ENCODE measurements at regions not wholly inside any gene's neighbourhood (a gene's known extent, or its start where the extent isn't known, plus 50 kb on each side); places are given as distances from the start of the nearest gene placed in this dataset.

DNA sequence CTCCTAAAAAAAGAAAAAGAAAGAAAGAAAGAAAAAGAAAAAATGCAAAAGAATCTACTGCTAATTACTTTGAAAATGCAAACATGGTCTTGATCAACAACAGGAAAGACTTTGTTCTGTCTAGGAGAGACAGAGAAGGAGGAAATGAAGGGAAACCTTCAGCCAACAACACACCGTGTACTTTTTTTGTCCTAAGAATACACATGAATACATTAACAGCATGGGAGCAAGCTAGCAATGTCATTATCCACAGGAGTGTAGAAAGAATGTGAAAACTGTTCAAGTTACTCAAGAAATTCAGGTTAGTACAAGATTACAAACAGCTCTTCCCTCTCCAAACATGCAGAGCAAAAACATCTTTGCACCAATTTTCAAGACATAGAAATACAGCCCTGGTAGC lies 326.3 kb downstream of the UBE3D start:
- H3K27me3 Mint-ChIP-seq (ENCODE audit: unreplicated experiment): peaks cover 41% of the 10 kb centered on the region
- H3K9me3 Mint-ChIP-seq (ENCODE audit: unreplicated experiment): no peaks in the 10 kb centered on the region
- peaks cover 9% of the 10 kb centered on the region for H3K4me1 Mint-ChIP-seq (ENCODE audit: unreplicated experiment)
- H3K4me3 Mint-ChIP-seq (ENCODE audit: unreplicated experiment): no peak overlapping the region
- TF ChIP-seq, protein P1, sequence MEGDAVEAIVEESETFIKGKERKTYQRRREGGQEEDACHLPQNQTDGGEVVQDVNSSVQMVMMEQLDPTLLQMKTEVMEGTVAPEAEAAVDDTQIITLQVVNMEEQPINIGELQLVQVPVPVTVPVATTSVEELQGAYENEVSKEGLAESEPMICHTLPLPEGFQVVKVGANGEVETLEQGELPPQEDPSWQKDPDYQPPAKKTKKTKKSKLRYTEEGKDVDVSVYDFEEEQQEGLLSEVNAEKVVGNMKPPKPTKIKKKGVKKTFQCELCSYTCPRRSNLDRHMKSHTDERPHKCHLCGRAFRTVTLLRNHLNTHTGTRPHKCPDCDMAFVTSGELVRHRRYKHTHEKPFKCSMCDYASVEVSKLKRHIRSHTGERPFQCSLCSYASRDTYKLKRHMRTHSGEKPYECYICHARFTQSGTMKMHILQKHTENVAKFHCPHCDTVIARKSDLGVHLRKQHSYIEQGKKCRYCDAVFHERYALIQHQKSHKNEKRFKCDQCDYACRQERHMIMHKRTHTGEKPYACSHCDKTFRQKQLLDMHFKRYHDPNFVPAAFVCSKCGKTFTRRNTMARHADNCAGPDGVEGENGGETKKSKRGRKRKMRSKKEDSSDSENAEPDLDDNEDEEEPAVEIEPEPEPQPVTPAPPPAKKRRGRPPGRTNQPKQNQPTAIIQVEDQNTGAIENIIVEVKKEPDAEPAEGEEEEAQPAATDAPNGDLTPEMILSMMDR (IDR thresholded peaks at IDR 0.05): no peak
- no peak overlapping the region for H3K27ac Mint-ChIP-seq (ENCODE audit: unreplicated experiment)
- no peaks in the 10 kb centered on the region for H3K36me3 Mint-ChIP-seq (ENCODE audit: unreplicated experiment)
- no peak for DNase-seq (ENCODE audit: extremely low spot score, unreplicated experiment)

DNA sequence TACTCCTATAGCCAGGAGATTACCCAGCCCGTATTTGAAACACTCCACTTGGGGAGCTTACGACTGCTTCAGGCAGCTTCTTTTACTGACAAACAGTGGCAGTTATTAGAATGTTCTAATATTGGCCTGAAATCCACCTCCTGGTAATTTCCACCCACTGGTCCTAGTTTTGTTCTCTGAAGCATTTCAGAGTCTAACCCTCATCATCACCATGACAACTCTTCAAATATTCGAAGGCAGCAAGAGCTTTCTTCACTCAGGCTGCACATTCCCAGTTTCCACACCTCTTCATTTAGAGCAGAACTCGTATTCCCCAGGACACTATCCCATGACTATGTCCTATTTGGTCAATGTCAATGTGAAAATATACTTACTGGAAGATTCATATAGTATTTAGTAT lies 325.6 kb downstream of the UBE3D start:
- H3K4me1 Mint-ChIP-seq (ENCODE audit: unreplicated experiment): peaks cover 9% of the 10 kb centered on the region
- H3K36me3 Mint-ChIP-seq (ENCODE audit: unreplicated experiment): no peaks in the 10 kb centered on the region
- H3K9me3 Mint-ChIP-seq (ENCODE audit: unreplicated experiment): no peaks in the 10 kb centered on the region
- no peak overlapping the region for H3K4me3 Mint-ChIP-seq (ENCODE audit: unreplicated experiment)
- no peak overlapping the region for H3K27ac Mint-ChIP-seq (ENCODE audit: unreplicated experiment)
- H3K27me3 Mint-ChIP-seq (ENCODE audit: unreplicated experiment): peaks cover 43% of the 10 kb centered on the region
- DNase-seq (ENCODE audit: extremely low spot score, unreplicated experiment): no peak
- TF ChIP-seq, protein P1 (IDR thresholded peaks at IDR 0.05): no peak

DNA sequence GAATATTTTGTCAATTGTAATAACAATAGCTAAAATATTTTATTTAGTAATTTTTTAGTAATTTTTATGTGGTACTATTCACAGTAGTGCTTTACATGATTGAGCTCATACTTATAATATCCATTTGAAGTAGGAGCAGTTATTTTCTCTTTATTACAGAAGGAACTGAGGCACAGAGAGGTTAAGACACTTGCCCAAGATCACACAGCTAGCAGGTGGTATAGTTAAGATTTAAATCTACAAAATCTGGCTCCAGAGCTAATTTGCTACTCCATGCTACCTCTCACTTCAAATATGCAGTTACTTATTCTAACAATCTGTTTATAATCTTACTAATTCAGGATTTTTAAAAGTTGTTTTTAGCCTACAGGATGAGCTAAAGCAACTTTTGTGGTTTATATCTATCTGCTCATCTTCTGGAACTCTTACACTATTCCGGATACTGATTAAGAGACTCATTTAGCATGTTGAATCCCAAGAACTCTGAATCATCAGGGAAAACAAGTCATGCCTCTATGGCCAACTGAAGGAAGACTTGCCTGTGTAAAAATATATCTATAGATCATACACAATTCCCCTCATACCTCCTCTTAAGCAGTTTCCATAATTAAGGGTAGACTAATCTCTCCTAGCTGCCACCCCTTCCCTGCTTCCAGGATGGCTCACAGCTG lies 324.2 kb downstream of the UBE3D start:
- Mint-ChIP-seq H3K27ac (ENCODE audit: unreplicated experiment) (no peak overlapping the region), H3K27me3 (ENCODE audit: unreplicated experiment) (peaks cover 39% of the 10 kb centered on the region), H3K36me3 (ENCODE audit: unreplicated experiment) (no peaks in the 10 kb centered on the region), H3K9me3 (ENCODE audit: unreplicated experiment) (no peaks in the 10 kb centered on the region), H3K4me1 (ENCODE audit: unreplicated experiment) (peaks cover 9% of the 10 kb centered on the region), H3K4me3 (ENCODE audit: unreplicated experiment) (no peak overlapping the region)
- TF ChIP-seq, protein P1 (IDR thresholded peaks at IDR 0.05): no peak
- no peak for DNase-seq (ENCODE audit: extremely low spot score, unreplicated experiment)

DNA sequence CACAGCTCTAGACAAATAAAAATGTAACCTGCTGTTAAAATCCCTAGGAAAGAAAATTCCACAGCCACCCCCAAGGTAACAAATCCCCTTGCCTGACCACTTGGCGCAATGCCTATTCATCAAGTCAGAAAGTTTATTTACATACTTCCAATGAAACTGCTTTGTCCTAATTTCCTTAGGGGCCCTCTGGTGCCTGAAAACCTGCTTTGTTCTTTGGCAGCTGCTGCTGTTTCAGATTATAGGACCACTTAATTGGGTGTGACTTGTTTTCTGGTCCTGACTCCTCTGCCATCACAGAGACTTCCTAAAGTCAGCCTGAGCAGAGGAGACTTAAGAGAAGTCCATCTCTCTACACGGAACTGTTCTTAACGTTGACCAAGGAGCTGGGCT lies 323.6 kb downstream of the UBE3D start:
- Mint-ChIP-seq H3K4me1 (ENCODE audit: unreplicated experiment) (peaks cover 9% of the 10 kb centered on the region), H3K36me3 (ENCODE audit: unreplicated experiment) (no peaks in the 10 kb centered on the region), H3K4me3 (ENCODE audit: unreplicated experiment) (no peak overlapping the region), H3K27ac (ENCODE audit: unreplicated experiment) (no peak overlapping the region), H3K27me3 (ENCODE audit: unreplicated experiment) (peaks cover 41% of the 10 kb centered on the region), H3K9me3 (ENCODE audit: unreplicated experiment) (no peaks in the 10 kb centered on the region)
- TF ChIP-seq, protein P1 (IDR thresholded peaks at IDR 0.05): no peak
- DNase-seq (ENCODE audit: extremely low spot score, unreplicated experiment): no peak

DNA sequence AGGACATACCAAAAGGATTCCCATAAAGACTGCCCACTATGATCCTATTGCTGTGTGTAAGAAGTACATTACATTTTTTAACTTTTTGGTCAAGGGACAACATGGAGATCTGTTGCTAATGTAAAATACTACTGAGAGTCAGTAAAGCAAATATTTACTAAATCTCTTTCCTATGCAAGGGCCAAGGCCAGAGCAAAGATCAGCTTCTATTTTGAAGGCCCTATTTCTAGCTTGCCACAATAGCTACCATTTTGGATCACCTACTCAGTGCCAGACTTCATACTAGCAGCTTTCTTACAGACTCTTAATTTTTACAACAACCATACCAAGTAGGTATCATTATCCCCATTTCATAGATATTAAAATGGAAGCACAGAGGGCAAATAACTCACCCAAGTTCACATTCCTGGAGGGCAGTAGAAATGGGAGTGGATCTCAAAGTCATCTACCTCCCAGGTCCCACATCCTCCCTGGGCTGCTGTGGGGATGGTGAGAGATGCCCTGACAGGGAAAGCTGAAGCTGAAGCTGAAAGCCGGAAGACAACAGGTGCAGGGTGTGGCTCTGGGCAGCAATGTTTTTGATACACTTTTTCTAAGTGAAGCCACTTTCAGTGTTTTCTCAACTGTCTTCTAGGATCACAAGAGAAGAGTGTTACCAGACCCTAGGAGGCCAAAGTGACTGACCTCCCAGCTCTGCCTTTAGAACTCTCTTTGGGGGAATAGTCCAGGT lies 321.2 kb downstream of the UBE3D start:
- Mint-ChIP-seq H3K4me3 (ENCODE audit: unreplicated experiment) (no peak overlapping the region), H3K4me1 (ENCODE audit: unreplicated experiment) (peaks cover 6% of the 10 kb centered on the region), H3K36me3 (ENCODE audit: unreplicated experiment) (no peaks in the 10 kb centered on the region), H3K9me3 (ENCODE audit: unreplicated experiment) (no peaks in the 10 kb centered on the region), H3K27me3 (ENCODE audit: unreplicated experiment) (peaks cover 26% of the 10 kb centered on the region), H3K27ac (ENCODE audit: unreplicated experiment) (no peak overlapping the region)
- no peak for DNase-seq (ENCODE audit: extremely low spot score, unreplicated experiment)
- TF ChIP-seq, protein P1 (IDR thresholded peaks at IDR 0.05): no peak
